ENCODE measurements at regions not wholly inside any gene's neighbourhood (a gene's known extent, or its start where the extent isn't known, plus 50 kb on each side); places are given as distances from the start of the nearest gene placed in this dataset.

- H3K4me3 ChIP-seq (replicated peaks in 1 of 2; ENCODE audit: low read depth in 2 of 2, low read length in 2 of 2): peak overlapping the region in 1 of 2 donors; percentile 0
- no peak for TF ChIP-seq CTCF (IDR thresholded peaks at IDR 0.05; ENCODE audit: low read depth, low read length)
- peak; percentile 95 to 98 for DNase-seq (ENCODE audit: low read depth in 2 of 2)
These were observed 1051.5 kb downstream of the DIAPH3 start for GRCh38 chr13:59112221-59112718.

GRCh38 chr13:59119475-59119874, 1044.3 kb downstream of the DIAPH3 start:
- DNase-seq (ENCODE audit: low read depth in 2 of 2): no peak
- no peak for TF ChIP-seq CTCF (IDR thresholded peaks at IDR 0.05; ENCODE audit: low read depth, low read length)
- H3K4me3 ChIP-seq (replicated peaks in 1 of 2; ENCODE audit: low read depth in 2 of 2, low read length in 2 of 2): no peak overlapping the region

- TF ChIP-seq CTCF (IDR thresholded peaks at IDR 0.05; ENCODE audit: low read depth, low read length): no peak
- no peak overlapping the region for H3K4me3 ChIP-seq (replicated peaks in 1 of 2; ENCODE audit: low read depth in 2 of 2, low read length in 2 of 2)
These were observed 1043.4 kb downstream of the DIAPH3 start for GRCh38 chr13:59120297-59120843.

GRCh38 chr13:59121507-59121906, 1042.2 kb downstream of the DIAPH3 start:
- DNase-seq (ENCODE audit: low read depth in 2 of 2): no peak
- H3K4me3 ChIP-seq (replicated peaks in 1 of 2; ENCODE audit: low read depth in 2 of 2, low read length in 2 of 2): no peak overlapping the region
- no peak for TF ChIP-seq CTCF (IDR thresholded peaks at IDR 0.05; ENCODE audit: low read depth, low read length)

More at GRCh38 chr13:59120297-59120843, 1043.4 kb downstream of the DIAPH3 start:
- peak in 1 of 2 donors; percentile 15 for DNase-seq (ENCODE audit: low read depth in 2 of 2)

GRCh38 chr13:59126474-59126873, 1037.3 kb downstream of the DIAPH3 start:
- no peak overlapping the region for H3K4me3 ChIP-seq (replicated peaks in 1 of 2; ENCODE audit: low read depth in 2 of 2, low read length in 2 of 2)
- no peak for TF ChIP-seq CTCF (IDR thresholded peaks at IDR 0.05; ENCODE audit: low read depth, low read length)
- DNase-seq (ENCODE audit: low read depth in 2 of 2): no peak

- no peak for DNase-seq (ENCODE audit: low read depth in 2 of 2)
- no peak overlapping the region for H3K4me3 ChIP-seq (replicated peaks in 1 of 2; ENCODE audit: low read depth in 2 of 2, low read length in 2 of 2)
- TF ChIP-seq CTCF (IDR thresholded peaks at IDR 0.05; ENCODE audit: low read depth, low read length): no peak
These were observed 1029.8 kb downstream of the DIAPH3 start for GRCh38 chr13:59133903-59134302.

GRCh38 chr13:59144700-59145099, 1019.0 kb downstream of the DIAPH3 start:
- DNase-seq (ENCODE audit: low read depth in 2 of 2): peak; percentile 1 to 64
- no peak overlapping the region for H3K4me3 ChIP-seq (replicated peaks in 1 of 2; ENCODE audit: low read depth in 2 of 2, low read length in 2 of 2)
- TF ChIP-seq CTCF (IDR thresholded peaks at IDR 0.05; ENCODE audit: low read depth, low read length): no peak
